Mesothelial cell of epicardium (in vitro differentiated cells): ENCODE measurements at regions not wholly inside any gene's neighbourhood (a gene's known extent, or its start where the extent isn't known, plus 50 kb on each side); places are given as distances from the start of the nearest gene placed in this dataset.

Source experiments
- DNase-seq, 2 experiments: peaks; one replicate each; pipeline ENCODE4 v3.0.0; 2021; ENCODE audit warnings: low spot score in 2 of 2; ENCODE audit not compliant: unreplicated experiment in 2 of 2
- H3K27ac Mint-ChIP-seq: 2 replicates; pipeline ENCODE4 v1.8.0; 2021; ENCODE audit warnings: mixed read lengths
- H3K27me3 Mint-ChIP-seq: 2 replicates; pipeline ENCODE4 v1.8.0; 2021; ENCODE audit warnings: low read depth, mixed read lengths
- H3K36me3 Mint-ChIP-seq: 2 replicates; pipeline ENCODE4 v1.8.0; 2021; ENCODE audit warnings: mixed read lengths
- H3K4me1 Mint-ChIP-seq: 2 replicates; pipeline ENCODE4 v1.8.0; 2021; ENCODE audit warnings: mixed read lengths
- H3K4me3 Mint-ChIP-seq: 2 replicates; pipeline ENCODE4 v1.8.0; 2021; ENCODE audit warnings: mild to moderate bottlenecking, moderate library complexity, mixed read lengths
- H3K9me3 Mint-ChIP-seq: 2 replicates; pipeline ENCODE4 v1.8.0; 2021; ENCODE audit warnings: mixed read lengths
- TF ChIP-seq, protein P1 (sequence below): fragments of 200-600 bp; sonication (generic); IDR thresholded peaks from one replicate; pipeline ENCODE4 v1.5.0; 2021; ENCODE audit warnings: antibody characterized with exemption; ENCODE audit not compliant: unreplicated experiment

DNA sequence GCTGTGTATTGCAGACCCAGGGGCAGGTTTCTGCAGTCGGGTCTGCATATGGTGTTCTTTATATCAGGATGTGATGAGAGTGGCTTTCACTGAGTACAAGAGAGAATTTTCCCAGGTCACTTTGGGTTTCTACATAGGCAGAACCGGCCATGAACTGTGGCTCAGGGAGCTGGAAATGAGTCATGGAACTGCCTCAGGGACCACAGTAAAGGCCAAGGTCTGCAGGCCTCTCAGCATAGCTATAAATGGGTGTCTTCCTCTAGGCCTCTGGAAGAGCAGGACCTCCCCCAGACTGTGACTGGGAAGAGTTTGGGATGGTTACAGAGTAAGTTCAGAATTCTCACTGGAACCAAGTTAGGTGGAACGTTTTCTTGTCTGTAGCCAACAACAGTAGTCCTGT, 51.8 kb upstream of the ZNF681 start:
- H3K27ac Mint-ChIP-seq: no peak overlapping the region
- H3K4me3 Mint-ChIP-seq: no peak overlapping the region
- no peak for DNase-seq
- H3K36me3 Mint-ChIP-seq: peaks cover 34% of the 10 kb centered on the region
- peaks cover 15% of the 10 kb centered on the region for H3K9me3 Mint-ChIP-seq
- H3K4me1 Mint-ChIP-seq: no peaks in the 10 kb centered on the region
- TF ChIP-seq, protein P1, sequence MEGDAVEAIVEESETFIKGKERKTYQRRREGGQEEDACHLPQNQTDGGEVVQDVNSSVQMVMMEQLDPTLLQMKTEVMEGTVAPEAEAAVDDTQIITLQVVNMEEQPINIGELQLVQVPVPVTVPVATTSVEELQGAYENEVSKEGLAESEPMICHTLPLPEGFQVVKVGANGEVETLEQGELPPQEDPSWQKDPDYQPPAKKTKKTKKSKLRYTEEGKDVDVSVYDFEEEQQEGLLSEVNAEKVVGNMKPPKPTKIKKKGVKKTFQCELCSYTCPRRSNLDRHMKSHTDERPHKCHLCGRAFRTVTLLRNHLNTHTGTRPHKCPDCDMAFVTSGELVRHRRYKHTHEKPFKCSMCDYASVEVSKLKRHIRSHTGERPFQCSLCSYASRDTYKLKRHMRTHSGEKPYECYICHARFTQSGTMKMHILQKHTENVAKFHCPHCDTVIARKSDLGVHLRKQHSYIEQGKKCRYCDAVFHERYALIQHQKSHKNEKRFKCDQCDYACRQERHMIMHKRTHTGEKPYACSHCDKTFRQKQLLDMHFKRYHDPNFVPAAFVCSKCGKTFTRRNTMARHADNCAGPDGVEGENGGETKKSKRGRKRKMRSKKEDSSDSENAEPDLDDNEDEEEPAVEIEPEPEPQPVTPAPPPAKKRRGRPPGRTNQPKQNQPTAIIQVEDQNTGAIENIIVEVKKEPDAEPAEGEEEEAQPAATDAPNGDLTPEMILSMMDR: no peak
- no peaks in the 10 kb centered on the region for H3K27me3 Mint-ChIP-seq
